ENCODE measurements at regions not wholly inside any gene's neighbourhood (a gene's known extent, or its start where the extent isn't known, plus 50 kb on each side); places are given as distances from the start of the nearest gene placed in this dataset.

GRCh38 chr21:28311411-28312190 lies 681.1 kb downstream of the LTN1 start:
- DNase-seq (ENCODE audit: low spot score) (no peak), ATAC-seq (no peak)
- Mint-ChIP-seq H3K27ac (no peak overlapping the region), H3K27me3 (ENCODE audit: insufficient read depth, low read depth, poor library complexity) (no peaks in the 10 kb centered on the region), H3K4me3 (no peak overlapping the region), H3K9me3 (peaks cover 10% of the 10 kb centered on the region; the same call in 2 of the 3 replicates), H3K36me3 (ENCODE audit: low read depth) (peaks cover 6% of the 10 kb centered on the region), H3K4me1 (peaks cover 13% of the 10 kb centered on the region)
- Histone ChIP-seq H3F3A (replicated peaks; ENCODE audit: low read depth) (no peaks in the 10 kb centered on the region), H3K4me3 (no peak overlapping the region), H3K36me3 (ENCODE audit: insufficient read depth) (no peaks in the 10 kb centered on the region), H3K27me3 (ENCODE audit: insufficient read depth) (no peaks in the 10 kb centered on the region), H4K20me1 (replicated peaks; ENCODE audit: insufficient read depth) (no peaks in the 10 kb centered on the region), H2AFZ (no peak overlapping the region), H3K4me1 (ENCODE audit: insufficient read depth) (0 out of 2 replicates have a peak, but pooled peaks cover 4% of the 10 kb centered on the region), H3K9me2 (ENCODE audit: insufficient read depth) (no peaks in the 10 kb centered on the region), H3K4me2 (no peak overlapping the region), H3K27ac (ENCODE audit: low read depth) (no peak overlapping the region), H3K79me2 (replicated peaks; ENCODE audit: insufficient read depth) (no peaks in the 10 kb centered on the region)
- TF ChIP-seq NANOG (IDR thresholded peaks at IDR 0.05; ENCODE audit: borderline replicate concordance) = no peak
- no peak for TF ChIP-seq POLR2AphosphoS5 (IDR thresholded peaks at IDR 0.05; ENCODE audit: low read depth)
- TF ChIP-seq CTCF (conservative IDR thresholded peaks at IDR 0.05; ENCODE audit: low read depth in 2 of 2) = no peak
- TF ChIP-seq STAT1 (IDR thresholded peaks at IDR 0.05; ENCODE audit: unreplicated experiment) = no peak
- TF ChIP-seq ETS1 (IDR thresholded peaks at IDR 0.05) = no peak
- TF ChIP-seq CREB1 (CRISPR knock-in tag; IDR thresholded peaks at IDR 0.05; ENCODE audit: low read depth) = no peak
- TF ChIP-seq ZNF331 (CRISPR knock-in tag; IDR thresholded peaks at IDR 0.05; ENCODE audit: low read depth) = no peak
- no peak for TF ChIP-seq EZH2 (IDR thresholded peaks at IDR 0.05; ENCODE audit: low read depth, unreplicated experiment)
- TF ChIP-seq JUNB (IDR thresholded peaks at IDR 0.05; ENCODE audit: unreplicated experiment) = no peak
- no peak for TF ChIP-seq ZNF114 (CRISPR knock-in tag; IDR thresholded peaks at IDR 0.05)
- no peak for TF ChIP-seq ZNF462 (CRISPR knock-in tag; IDR thresholded peaks at IDR 0.05)
- no peak for TF ChIP-seq EZH2phosphoT487 (IDR thresholded peaks at IDR 0.05; ENCODE audit: unreplicated experiment)
- no peak for TF ChIP-seq REST (IDR thresholded peaks at IDR 0.05; ENCODE audit: unreplicated experiment)

Data from GM23338 (cell line).